Type B pancreatic cell (in vitro differentiated cells): ENCODE measurements at regions not wholly inside any gene's neighbourhood (a gene's known extent, or its start where the extent isn't known, plus 50 kb on each side); places are given as distances from the start of the nearest gene placed in this dataset.

Source experiments
- DNase-seq: peaks from one replicate; pipeline ENCODE4 v3.0.0; 2021; ENCODE audit warnings: mixed read lengths; ENCODE audit not compliant: unreplicated experiment; ENCODE audit errors: extremely low spot score
- H3K27ac Mint-ChIP-seq: 2 replicates; pipeline ENCODE4 v1.8.0; 2021; ENCODE audit warnings: mild to moderate bottlenecking, mixed read lengths
- H3K27me3 Mint-ChIP-seq: 2 replicates; pipeline ENCODE4 v1.8.0; 2021; ENCODE audit warnings: mixed read lengths
- H3K36me3 Mint-ChIP-seq: 2 replicates; pipeline ENCODE4 v1.8.0; 2021; ENCODE audit warnings: mixed read lengths
- H3K4me1 Mint-ChIP-seq: one replicate; pipeline ENCODE4 v1.8.0; 2021; ENCODE audit warnings: mixed read lengths; ENCODE audit not compliant: unreplicated experiment
- H3K4me3 Mint-ChIP-seq: 2 replicates; pipeline ENCODE4 v1.8.0; 2021; ENCODE audit warnings: mild to moderate bottlenecking, mixed read lengths
- H3K9me3 Mint-ChIP-seq: 2 replicates; pipeline ENCODE4 v1.8.0; 2021; ENCODE audit warnings: mixed read lengths
- CTCF ChIP-seq: fragments of 200-600 bp; sonication (generic); conservative IDR thresholded peaks from 2 replicates; pipeline ENCODE4 v1.5.0; 2021; ENCODE audit warnings: antibody characterized with exemption, mild to moderate bottlenecking

DNA sequence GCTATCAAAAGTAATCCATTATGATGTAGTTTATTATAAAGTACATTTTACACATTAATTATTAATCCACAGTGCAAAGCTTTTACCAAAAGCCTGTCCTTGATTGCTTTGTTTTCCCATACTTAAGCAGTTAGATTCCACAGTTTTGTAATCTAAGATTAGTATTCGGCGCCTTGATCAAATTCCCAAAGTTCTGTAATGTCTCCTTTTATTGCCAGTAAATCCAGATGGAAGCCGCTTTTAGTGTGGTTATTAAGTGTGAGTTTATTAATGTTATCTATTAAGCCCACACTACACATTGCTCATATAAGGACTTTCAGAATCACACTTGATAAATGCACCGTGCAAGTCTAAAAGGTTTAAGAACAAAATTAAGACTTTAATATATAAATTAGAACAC lies 199.2 kb upstream of the PKN2 start:
- no peak overlapping the region for H3K4me3 Mint-ChIP-seq
- no peak for TF ChIP-seq CTCF
- no peaks in the 10 kb centered on the region for H3K36me3 Mint-ChIP-seq
- H3K27ac Mint-ChIP-seq: no peak overlapping the region
- peaks cover 4% of the 10 kb centered on the region for H3K4me1 Mint-ChIP-seq
- no peak for DNase-seq
- H3K9me3 Mint-ChIP-seq: no peaks in the 10 kb centered on the region
- peaks cover 3% of the 10 kb centered on the region for H3K27me3 Mint-ChIP-seq

DNA sequence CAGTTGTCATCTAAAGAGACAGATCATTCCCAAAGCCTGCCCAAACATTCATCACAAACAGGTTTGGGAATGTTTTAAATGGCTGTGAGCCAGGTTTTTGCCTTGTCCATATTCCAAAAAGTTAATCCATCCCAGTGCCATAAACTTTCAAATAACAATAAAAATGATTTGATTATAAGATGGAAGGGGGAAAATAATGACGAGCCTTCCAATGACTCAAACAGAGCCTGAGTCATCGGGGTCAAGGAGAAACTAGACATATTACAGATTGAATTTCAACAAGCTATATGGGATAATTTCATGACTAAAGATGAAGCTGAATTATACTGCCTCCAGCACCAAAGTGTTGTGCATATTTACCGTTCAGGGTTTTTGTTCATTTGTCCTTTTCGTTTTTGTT lies 195.8 kb upstream of the PKN2 start:
- H3K9me3 Mint-ChIP-seq: no peaks in the 10 kb centered on the region
- peaks cover 1% of the 10 kb centered on the region for H3K27me3 Mint-ChIP-seq
- DNase-seq: no peak
- H3K27ac Mint-ChIP-seq: no peak overlapping the region
- H3K4me3 Mint-ChIP-seq: no peak overlapping the region
- TF ChIP-seq CTCF: no peak
- H3K36me3 Mint-ChIP-seq: no peaks in the 10 kb centered on the region
- H3K4me1 Mint-ChIP-seq: peaks cover 4% of the 10 kb centered on the region

DNA sequence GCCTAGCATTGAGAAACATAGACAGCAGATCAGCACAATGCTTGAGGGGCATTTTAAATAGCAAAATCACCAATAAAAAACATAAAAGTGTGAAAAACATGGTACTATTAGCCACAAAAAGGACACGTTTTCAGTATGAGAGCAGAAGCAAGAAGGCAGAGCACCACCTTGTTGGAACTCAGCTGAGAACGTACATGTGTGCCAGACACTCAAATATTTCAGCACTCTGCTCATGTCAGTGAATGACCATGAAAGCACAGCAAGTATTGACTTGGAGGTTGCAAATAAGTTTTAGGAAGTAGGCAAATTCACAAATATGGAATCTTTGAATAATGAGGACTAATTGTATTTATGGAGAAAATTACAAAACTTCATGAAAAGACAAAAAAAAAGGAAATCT lies 193.4 kb upstream of the PKN2 start:
- Mint-ChIP-seq H3K9me3 (no peaks in the 10 kb centered on the region), H3K27ac (no peak overlapping the region), H3K4me3 (no peak overlapping the region), H3K36me3 (no peaks in the 10 kb centered on the region), H3K27me3 (no peaks in the 10 kb centered on the region), H3K4me1 (peaks cover 4% of the 10 kb centered on the region)
- TF ChIP-seq CTCF: no peak
- DNase-seq: no peak

DNA sequence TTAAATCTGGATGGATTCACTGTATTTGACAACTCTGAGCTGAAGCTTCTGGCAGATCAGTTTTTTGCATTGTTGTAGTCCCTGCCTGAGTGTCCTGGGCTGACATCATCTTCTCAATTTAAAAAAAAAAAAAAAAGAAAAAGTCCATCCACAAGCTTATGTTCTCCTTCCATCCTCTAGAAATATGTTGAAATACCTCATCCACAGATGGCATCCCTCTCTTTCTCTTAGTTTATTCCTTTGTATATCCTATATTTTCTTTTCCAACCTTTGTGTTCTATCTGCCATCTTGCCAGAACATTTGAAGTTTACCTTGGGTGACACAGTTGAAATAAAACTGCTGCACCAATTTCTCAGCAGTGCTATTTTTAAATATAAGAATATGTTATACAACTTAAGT lies 184.4 kb upstream of the PKN2 start:
- no peak for TF ChIP-seq CTCF

DNA sequence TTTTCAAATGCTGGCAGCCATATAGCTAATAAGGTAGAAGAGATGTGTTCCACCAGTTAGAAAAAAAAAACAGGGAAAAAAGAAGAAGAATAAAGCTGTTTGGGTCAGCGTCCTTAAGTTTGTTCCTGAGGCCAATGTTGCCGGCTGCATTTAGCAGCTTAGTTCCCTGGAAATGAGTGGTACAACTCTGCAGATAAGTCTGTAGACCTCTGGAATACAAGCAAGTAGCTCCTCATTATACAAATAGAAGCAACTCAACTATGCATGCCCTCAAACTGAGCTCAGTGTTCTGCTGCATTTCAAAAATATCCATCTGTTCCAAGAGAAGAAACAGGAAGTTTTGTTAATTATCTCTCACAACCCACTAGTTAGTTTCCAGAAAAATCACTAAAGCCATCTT lies 181.2 kb upstream of the PKN2 start:
- TF ChIP-seq CTCF: no peak
- H3K4me3 Mint-ChIP-seq: no peak overlapping the region
- no peaks in the 10 kb centered on the region for H3K36me3 Mint-ChIP-seq
- H3K27me3 Mint-ChIP-seq: no peaks in the 10 kb centered on the region
- H3K9me3 Mint-ChIP-seq: no peaks in the 10 kb centered on the region
- no peak for DNase-seq
- no peaks in the 10 kb centered on the region for H3K4me1 Mint-ChIP-seq
- no peak overlapping the region for H3K27ac Mint-ChIP-seq

More for the DNA sequence above, 184.4 kb upstream of the PKN2 start:
- H3K9me3 Mint-ChIP-seq: no peaks in the 10 kb centered on the region
- no peaks in the 10 kb centered on the region for H3K36me3 Mint-ChIP-seq
- no peak overlapping the region for H3K4me3 Mint-ChIP-seq
- H3K27ac Mint-ChIP-seq: no peak overlapping the region
- DNase-seq: no peak
- no peaks in the 10 kb centered on the region for H3K27me3 Mint-ChIP-seq
- H3K4me1 Mint-ChIP-seq: no peaks in the 10 kb centered on the region

DNA sequence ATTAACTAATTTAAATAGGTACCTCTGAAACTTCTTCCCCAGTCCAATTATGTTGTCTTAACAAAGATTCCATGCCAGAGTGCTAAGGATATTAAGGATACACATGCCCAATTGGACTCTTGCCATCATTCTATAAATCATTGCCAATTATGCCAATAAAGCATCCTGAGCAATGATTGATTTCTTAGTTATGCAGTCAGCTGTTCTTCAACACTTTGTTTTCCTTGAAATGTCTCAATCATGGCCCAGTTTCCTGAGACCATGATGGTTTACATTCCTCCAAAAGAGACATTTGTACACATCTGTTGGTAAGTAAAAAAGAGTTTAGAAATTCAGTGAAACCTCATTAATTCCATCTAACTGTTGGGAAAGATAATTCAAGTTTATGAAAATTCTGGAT lies 180.4 kb upstream of the PKN2 start:
- no peak for TF ChIP-seq CTCF
- Mint-ChIP-seq H3K27ac (no peak overlapping the region), H3K36me3 (no peaks in the 10 kb centered on the region), H3K27me3 (no peaks in the 10 kb centered on the region), H3K4me3 (no peak overlapping the region), H3K9me3 (no peaks in the 10 kb centered on the region), H3K4me1 (no peaks in the 10 kb centered on the region)
- no peak for DNase-seq
